ENCODE measurements at regions not wholly inside any gene's neighbourhood (a gene's known extent, or its start where the extent isn't known, plus 50 kb on each side); places are given as distances from the start of the nearest gene placed in this dataset.

- TF ChIP-seq CTCF (conservative IDR thresholded peaks at IDR 0.05) (no peak), EZH2 (IDR thresholded peaks at IDR 0.05; ENCODE audit: low read depth) (no peak)
Measured at GRCh38 chr3:5290915-5291314, 103.4 kb downstream of the EDEM1 start.
